Mesenchymal stem cell (in vitro differentiated cells and primary cell): ENCODE measurements at regions not wholly inside any gene's neighbourhood (a gene's known extent, or its start where the extent isn't known, plus 50 kb on each side); places are given as distances from the start of the nearest gene placed in this dataset.

Source experiments
- DNase-seq: peaks from one replicate; pipeline ENCODE4 v3.0.0-alpha.2; 2013
- H2AFZ ChIP-seq: one replicate; pipeline ENCODE4 v1.6.1; 2013; ENCODE audit warnings: low read depth, mild to moderate bottlenecking, control low read depth, inconsistent platforms, low read length, moderate library complexity
- H2AK5ac ChIP-seq: 2 replicates; pipeline ENCODE4 v1.6.1; 2013; ENCODE audit warnings: low read length, moderate library complexity, mild to moderate bottlenecking, inconsistent platforms; ENCODE audit not compliant: severe bottlenecking
- H2BK120ac ChIP-seq: one replicate; pipeline ENCODE4 v1.6.1; 2013; ENCODE audit warnings: low read depth, mild to moderate bottlenecking, inconsistent platforms, low read length, moderate library complexity
- H2BK12ac ChIP-seq, 2 experiments: one replicate each; pipeline ENCODE4 v1.6.1; 2013; ENCODE audit warnings: inconsistent platforms in 2 of 2, low read length in 2 of 2, mild to moderate bottlenecking in 2 of 2, moderate library complexity in 2 of 2, control low read depth in 1 of 2
- H2BK15ac ChIP-seq: one replicate; pipeline ENCODE4 v1.6.1; 2013; ENCODE audit warnings: mild to moderate bottlenecking, low read depth, inconsistent platforms; ENCODE audit not compliant: poor library complexity, severe bottlenecking
- H2BK5ac ChIP-seq: 2 replicates; pipeline ENCODE4 v1.6.1; 2013; ENCODE audit warnings: low read depth, mild to moderate bottlenecking, low read length, control low read depth, inconsistent platforms; ENCODE audit not compliant: poor library complexity, severe bottlenecking
- H3K14ac ChIP-seq, 2 experiments: one replicate each; pipeline ENCODE4 v1.6.1; 2013; ENCODE audit warnings: inconsistent platforms in 2 of 2, low read length in 2 of 2, control low read depth in 1 of 2, mild to moderate bottlenecking in 1 of 2, moderate library complexity in 1 of 2
- H3K18ac ChIP-seq, 2 experiments: one replicate each; pipeline ENCODE4 v1.6.1; 2013; ENCODE audit warnings: inconsistent platforms in 2 of 2, low read length in 2 of 2, control low read depth in 1 of 2, low read depth in 1 of 2, mild to moderate bottlenecking in 1 of 2
- H3K23ac ChIP-seq, 2 experiments: one replicate each; pipeline ENCODE4 v1.6.1; 2013; ENCODE audit warnings: inconsistent platforms in 2 of 2, low read length in 2 of 2, mild to moderate bottlenecking in 2 of 2, moderate library complexity in 2 of 2, control low read depth in 1 of 2
- H3K27ac ChIP-seq: 2 replicates; pipeline ENCODE4 v1.5.1; 2013; ENCODE audit warnings: mild to moderate bottlenecking, moderate library complexity, low read length, control low read depth, inconsistent platforms; ENCODE audit not compliant: poor library complexity, severe bottlenecking
- H3K27me3 ChIP-seq, 2 experiments: 2 replicates each; pipeline versions ENCODE4 v1.6.1 to v1.7.0; 2013; ENCODE audit warnings: low read length in 2 of 2, mild to moderate bottlenecking in 2 of 2, moderate library complexity in 2 of 2, control low read depth in 1 of 2, inconsistent platforms in 1 of 2; ENCODE audit not compliant: control insufficient read depth in 1 of 2, insufficient read depth in 1 of 2
- H3K36me3 ChIP-seq, 2 experiments: 2 replicates each; pipeline versions ENCODE4 v1.6.1 to v1.7.0; 2013; ENCODE audit warnings: low read length in 2 of 2, control low read depth in 1 of 2, inconsistent platforms in 1 of 2, low read depth in 1 of 2, mild to moderate bottlenecking in 1 of 2; ENCODE audit not compliant: insufficient read depth in 2 of 2, control insufficient read depth in 1 of 2
- H3K4ac ChIP-seq, 2 experiments: one replicate each; pipeline ENCODE4 v1.6.1; 2013; ENCODE audit warnings: inconsistent platforms in 2 of 2, low read length in 2 of 2, mild to moderate bottlenecking in 2 of 2, moderate library complexity in 2 of 2, control low read depth in 1 of 2, low read depth in 1 of 2
- H3K4me1 ChIP-seq: 2 replicates; pipeline ENCODE4 v1.6.1; 2013; ENCODE audit warnings: low read depth, low read length, control low read depth; ENCODE audit not compliant: control insufficient read depth, insufficient read depth
- H3K4me2 ChIP-seq: 2 replicates; pipeline ENCODE4 v1.6.1; 2013; ENCODE audit warnings: low read length, mild to moderate bottlenecking, inconsistent platforms; ENCODE audit not compliant: poor library complexity, severe bottlenecking
- H3K4me3 ChIP-seq, 2 experiments: 2 replicates each; pipeline versions ENCODE4 v1.5.1 to v1.7.0; 2013; ENCODE audit warnings: low read length in 2 of 2, mild to moderate bottlenecking in 2 of 2, control low read depth in 1 of 2, low read depth in 1 of 2; ENCODE audit not compliant: insufficient read depth in 1 of 2
- H3K79me1 ChIP-seq: replicated peaks from 2 replicates; pipeline ENCODE4 v1.6.1; 2013; ENCODE audit warnings: mild to moderate bottlenecking, control low read depth, low read length, inconsistent platforms; ENCODE audit not compliant: poor library complexity, severe bottlenecking
- H3K9ac ChIP-seq: 2 replicates; pipeline ENCODE4 v1.7.0; 2013; ENCODE audit warnings: mild to moderate bottlenecking, low read length, moderate library complexity
- H3K9me3 ChIP-seq: 2 replicates; pipeline ENCODE4 v1.7.0; 2013; ENCODE audit warnings: mild to moderate bottlenecking, low read length; ENCODE audit not compliant: control insufficient read depth
- H4K8ac ChIP-seq: one replicate; pipeline ENCODE4 v1.6.1; 2013; ENCODE audit warnings: inconsistent platforms, mild to moderate bottlenecking, low read length, moderate library complexity
- H4K91ac ChIP-seq: one replicate; pipeline ENCODE4 v1.6.1; 2013; ENCODE audit warnings: mild to moderate bottlenecking, low read length, inconsistent platforms
- WGBS: methylation state at CpG from one replicate; pipeline ENCODE4 v1.1.7; 2013; ENCODE audit warnings: mixed read lengths; 5-methylcytosine and 5-hydroxymethylcytosine counted together

DNA sequence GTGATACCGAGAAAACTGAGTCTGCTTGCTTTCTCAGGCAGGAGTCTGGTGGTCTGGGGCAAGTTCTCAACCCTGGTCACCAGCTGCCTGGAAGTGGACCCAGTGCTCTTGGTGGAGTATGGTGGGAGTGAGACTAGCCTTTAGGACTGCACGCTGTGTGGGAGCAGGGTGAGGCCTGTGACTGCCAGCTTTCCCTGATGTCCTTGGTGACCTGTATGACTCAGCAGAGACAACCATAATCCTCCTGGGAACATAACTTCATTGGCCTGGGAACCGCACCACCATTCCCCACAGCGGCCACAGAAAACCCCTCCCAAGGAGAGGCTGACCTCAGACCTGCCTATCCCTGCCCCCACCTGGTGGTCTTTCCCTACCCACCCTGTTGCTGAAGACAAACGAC is 139.5 kb upstream of the CHRM2 start:
- Histone ChIP-seq H3K4me2 (no peak overlapping the region), H3K27me3 (no peaks in the 10 kb centered on the region), H2AK5ac (no peak overlapping the region), H2BK12ac (no peak overlapping the region), H3K14ac (no peak overlapping the region), H3K4me1 (no peaks in the 10 kb centered on the region), H4K8ac (no peak overlapping the region), H3K4ac (no peak overlapping the region), H3K36me3 (no peaks in the 10 kb centered on the region), H3K23ac (no peak overlapping the region), H3K18ac (no peak overlapping the region), H3K4me3 (no peak overlapping the region), H3K27ac (no peak overlapping the region), H4K91ac (no peak overlapping the region), H2BK15ac (no peak overlapping the region), H3K79me1 (no peaks in the 10 kb centered on the region), H2AFZ (no peak overlapping the region), H3K9ac (no peak overlapping the region), H3K9me3 (peaks cover 29% of the 10 kb centered on the region), H2BK5ac (no peak overlapping the region), H2BK120ac (no peak overlapping the region)
- DNase-seq: no peak
- 79% methylated on average over 5 of the region's 5 CpGs for WGBS

DNA sequence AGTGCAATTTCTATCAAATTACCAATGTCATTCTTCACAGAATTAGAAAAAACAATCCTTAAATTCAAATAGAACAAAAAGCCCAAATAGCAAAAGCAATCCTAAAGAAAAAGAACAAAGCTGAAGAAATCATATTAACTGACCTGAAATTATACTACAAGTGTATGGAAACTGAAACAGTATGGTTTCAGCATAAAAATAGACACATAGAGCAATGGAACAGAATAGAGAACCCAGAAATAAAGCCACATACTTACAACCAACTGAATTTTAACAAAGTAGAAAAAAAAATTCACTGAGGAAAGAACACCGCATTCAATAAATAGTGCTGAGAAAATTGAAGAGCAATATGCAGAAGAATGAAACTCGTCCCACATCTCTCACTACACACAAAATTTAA is 142.0 kb upstream of the CHRM2 start:
- no peak overlapping the region for H3K4me3 ChIP-seq
- no peaks in the 10 kb centered on the region for H3K36me3 ChIP-seq
- H4K8ac ChIP-seq: no peak overlapping the region
- WGBS: no CpG with 5 or more reads among the region's 2 CpGs
- H3K27ac ChIP-seq: no peak overlapping the region
- H2BK120ac ChIP-seq: no peak overlapping the region
- no peak overlapping the region for H3K9ac ChIP-seq
- no peaks in the 10 kb centered on the region for H3K27me3 ChIP-seq
- no peaks in the 10 kb centered on the region for H3K79me1 ChIP-seq
- peaks cover 23% of the 10 kb centered on the region for H3K9me3 ChIP-seq
- H3K4ac ChIP-seq: no peak overlapping the region
- no peak overlapping the region for H2BK15ac ChIP-seq
- no peak for DNase-seq
- no peak overlapping the region for H2AFZ ChIP-seq
- H3K4me2 ChIP-seq: no peak overlapping the region
- H3K4me1 ChIP-seq: no peaks in the 10 kb centered on the region
- H3K23ac ChIP-seq: no peak overlapping the region
- no peak overlapping the region for H3K18ac ChIP-seq
- H4K91ac ChIP-seq: no peak overlapping the region
- no peak overlapping the region for H3K14ac ChIP-seq
- H2BK12ac ChIP-seq: no peak overlapping the region
- no peak overlapping the region for H2BK5ac ChIP-seq
- no peak overlapping the region for H2AK5ac ChIP-seq

DNA sequence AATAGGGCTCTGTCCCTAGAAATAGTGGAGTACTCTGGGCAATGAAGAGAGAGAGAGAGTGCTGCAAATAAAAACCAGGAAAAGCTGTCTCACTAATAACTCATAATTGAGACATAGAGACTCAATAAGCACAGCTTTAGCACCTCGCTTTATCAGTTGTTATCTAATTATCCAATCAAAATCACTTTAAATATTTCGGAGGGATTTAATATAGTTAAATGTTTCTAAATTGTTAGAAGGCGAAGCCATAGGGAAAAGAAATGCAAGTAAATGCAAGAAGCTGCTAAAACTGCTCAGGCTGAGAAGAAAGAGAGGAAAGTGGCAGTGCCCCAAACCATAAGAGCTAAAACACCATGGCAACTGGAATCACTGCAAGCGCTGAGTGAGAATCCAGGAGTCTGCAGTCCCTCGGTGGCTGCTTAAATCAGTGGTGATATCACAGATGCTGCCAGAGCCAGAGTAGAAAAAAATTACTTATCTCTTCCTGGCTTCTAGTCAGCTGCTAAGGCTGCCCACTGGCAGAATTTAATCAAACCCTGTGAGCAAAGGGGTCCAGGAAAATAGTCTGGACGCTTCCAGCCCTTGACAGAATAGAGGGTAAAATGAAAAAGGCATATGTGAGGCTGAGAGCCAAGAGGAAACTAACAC is 150.4 kb upstream of the CHRM2 start:
- Histone ChIP-seq H3K18ac (no peak overlapping the region), H3K14ac (no peak overlapping the region), H2AFZ (no peak overlapping the region), H3K4me2 (no peak overlapping the region), H3K9me3 (peaks cover 5% of the 10 kb centered on the region), H2BK120ac (no peak overlapping the region), H2AK5ac (no peak overlapping the region), H2BK12ac (no peak overlapping the region), H4K8ac (no peak overlapping the region), H3K4me1 (no peaks in the 10 kb centered on the region), H4K91ac (no peak overlapping the region), H2BK15ac (no peak overlapping the region), H3K4me3 (no peak overlapping the region), H3K4ac (no peak overlapping the region), H3K27ac (no peak overlapping the region), H3K27me3 (no peaks in the 10 kb centered on the region), H2BK5ac (no peak overlapping the region), H3K23ac (no peak overlapping the region), H3K79me1 (no peaks in the 10 kb centered on the region), H3K9ac (no peak overlapping the region), H3K36me3 (no peaks in the 10 kb centered on the region)
- whole genome bisulfite sequencing: 94% methylated on average over 5 of the region's 6 CpGs
- DNase-seq: no peak

GRCh38 chr7:136714062-136714461 is 154.4 kb upstream of the CHRM2 start:
- H3K27ac ChIP-seq: no peak overlapping the region
- WGBS: 96% methylated on average over 3 of the region's 3 CpGs
- H2BK12ac ChIP-seq: no peak overlapping the region
- peaks cover 3% of the 10 kb centered on the region for H3K4me1 ChIP-seq
- no peak overlapping the region for H3K23ac ChIP-seq
- DNase-seq: no peak
- H3K9me3 ChIP-seq: peaks cover 8% of the 10 kb centered on the region
- H3K4me3 ChIP-seq: no peak overlapping the region
- H3K9ac ChIP-seq: no peak overlapping the region
- H2BK120ac ChIP-seq: no peak overlapping the region
- no peaks in the 10 kb centered on the region for H3K36me3 ChIP-seq
- H2AFZ ChIP-seq: no peak overlapping the region
- no peaks in the 10 kb centered on the region for H3K79me1 ChIP-seq
- H3K27me3 ChIP-seq: no peaks in the 10 kb centered on the region
- H2AK5ac ChIP-seq: no peak overlapping the region
- no peak overlapping the region for H3K18ac ChIP-seq
- no peak overlapping the region for H4K8ac ChIP-seq
- H3K4me2 ChIP-seq: no peak overlapping the region
- no peak overlapping the region for H3K4ac ChIP-seq
- H3K14ac ChIP-seq: no peak overlapping the region
- no peak overlapping the region for H4K91ac ChIP-seq
- H2BK15ac ChIP-seq: no peak overlapping the region
- no peak overlapping the region for H2BK5ac ChIP-seq
